GM18508 (cell line): ENCODE measurements at regions not wholly inside any gene's neighbourhood (a gene's known extent, or its start where the extent isn't known, plus 50 kb on each side); places are given as distances from the start of the nearest gene placed in this dataset.

Experiments
- ATAC-seq: cut with Tn5 transposase; IDR thresholded peaks from one replicate; pipeline ENCODE4 v1.9.1; 2021; ENCODE audit warnings: moderate number of reproducible peaks; ENCODE audit not compliant: insufficient read depth, unreplicated experiment

DNA sequence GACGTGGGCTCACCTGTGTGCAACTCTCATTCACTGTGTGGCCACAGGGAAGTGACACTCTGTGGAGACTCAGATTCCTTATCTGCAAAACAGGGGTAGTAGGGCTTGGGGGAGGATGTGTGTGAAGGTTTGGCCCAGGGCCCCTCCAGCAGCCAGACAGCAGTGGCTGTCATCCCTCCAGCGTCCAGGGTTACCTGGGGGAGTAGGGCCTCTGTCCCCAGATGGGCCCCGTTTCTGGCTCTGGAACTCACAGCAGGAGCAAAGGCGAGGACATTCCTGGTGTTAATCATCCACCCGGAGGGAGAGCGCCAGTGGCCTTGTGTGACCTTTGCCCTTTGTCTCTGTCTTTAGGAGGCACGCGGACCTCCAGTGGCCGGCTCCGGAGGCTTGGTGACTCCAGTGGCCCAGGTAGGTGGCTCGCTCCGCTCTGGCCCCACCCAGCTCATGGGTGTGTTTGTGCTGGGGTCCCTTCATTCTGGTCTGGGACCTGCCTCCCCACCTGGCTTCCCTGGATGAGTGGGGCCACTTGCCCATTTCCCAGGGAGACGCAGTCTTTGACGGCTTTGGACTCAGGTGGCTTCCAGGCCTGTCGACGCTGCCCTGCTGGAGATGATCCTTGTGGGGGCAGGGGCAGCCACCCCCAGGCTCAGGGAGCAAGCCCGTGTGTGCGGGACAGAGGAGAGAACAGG, 166.2 kb downstream of the SEC14L1 start:
- ATAC-seq: no peak

DNA sequence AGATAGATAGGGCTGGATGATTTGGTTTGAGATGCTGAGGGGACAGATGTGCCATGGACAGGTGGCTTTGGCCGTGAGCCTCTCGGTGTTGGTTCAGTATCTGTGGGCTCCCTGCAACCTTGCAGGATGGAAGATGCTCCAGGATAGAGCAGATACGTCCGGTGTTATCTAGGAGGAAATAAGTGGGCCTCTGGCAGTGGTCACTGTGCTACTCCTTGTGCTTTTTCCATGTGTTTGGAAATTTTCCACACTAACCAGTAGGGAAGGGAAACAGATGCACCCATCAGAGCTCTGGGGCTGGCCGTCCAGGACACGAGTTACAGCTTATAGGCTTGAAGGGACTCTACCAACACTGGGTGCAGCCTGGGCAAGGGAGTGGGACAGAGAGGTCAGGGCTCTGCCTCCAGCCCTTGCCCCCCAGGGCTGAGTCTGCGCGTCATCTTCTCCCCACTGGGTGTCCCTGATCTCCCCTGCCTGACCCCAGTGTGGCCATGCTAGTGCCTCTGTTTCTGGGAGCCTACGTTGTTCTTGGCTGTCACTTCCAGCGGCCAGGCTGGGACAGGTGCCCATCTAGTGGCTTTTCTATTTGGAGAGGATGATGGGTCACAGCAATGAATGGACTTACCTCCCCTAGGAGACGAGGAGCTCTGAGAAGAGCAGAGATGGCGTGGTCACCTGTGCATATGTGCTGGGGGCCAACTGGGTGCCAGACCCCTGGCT, 166.9 kb downstream of the SEC14L1 start:
- ATAC-seq: no peak

DNA sequence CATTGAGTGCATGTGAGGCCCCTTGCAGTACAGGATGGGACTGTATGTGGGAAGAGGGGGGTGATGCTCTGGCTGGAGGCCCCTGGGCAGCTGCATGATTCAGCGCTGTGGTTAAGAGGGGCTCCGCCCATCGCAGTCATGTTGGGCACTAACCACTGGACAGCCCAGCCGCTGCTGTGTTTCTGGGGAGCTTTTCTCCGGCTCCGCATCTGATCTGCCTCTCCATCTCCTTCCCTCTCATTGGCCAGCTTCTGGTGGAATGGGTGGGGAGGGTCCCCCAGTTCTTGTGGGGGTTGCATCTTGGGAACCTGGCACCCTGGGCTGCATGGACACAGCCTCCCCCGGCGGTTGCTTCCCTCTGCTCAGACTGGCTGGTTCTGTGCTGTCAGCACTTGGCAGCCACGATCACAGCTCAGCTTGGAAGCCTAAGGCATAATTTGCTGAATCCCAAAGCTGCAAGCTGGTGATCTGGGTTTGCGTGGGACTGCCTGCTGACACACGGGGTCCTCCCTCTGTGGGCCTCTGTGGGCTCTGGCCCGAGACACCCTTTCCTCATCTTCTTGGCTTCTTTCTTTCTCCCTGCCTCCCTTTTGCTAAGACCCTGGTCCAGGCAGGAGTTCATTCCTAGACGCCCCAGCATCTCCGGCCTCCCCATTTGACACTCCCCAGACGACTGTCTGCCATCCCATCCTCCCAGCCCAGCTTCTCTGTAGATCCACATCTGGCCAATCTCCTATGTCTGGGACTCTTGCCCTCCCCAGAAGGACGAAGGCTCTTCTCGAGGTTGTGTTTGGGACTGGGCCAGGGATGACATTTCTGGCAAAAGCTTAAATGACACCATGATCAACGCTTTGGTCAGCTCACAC, 168.3 kb downstream of the SEC14L1 start:
- no peak for ATAC-seq

DNA sequence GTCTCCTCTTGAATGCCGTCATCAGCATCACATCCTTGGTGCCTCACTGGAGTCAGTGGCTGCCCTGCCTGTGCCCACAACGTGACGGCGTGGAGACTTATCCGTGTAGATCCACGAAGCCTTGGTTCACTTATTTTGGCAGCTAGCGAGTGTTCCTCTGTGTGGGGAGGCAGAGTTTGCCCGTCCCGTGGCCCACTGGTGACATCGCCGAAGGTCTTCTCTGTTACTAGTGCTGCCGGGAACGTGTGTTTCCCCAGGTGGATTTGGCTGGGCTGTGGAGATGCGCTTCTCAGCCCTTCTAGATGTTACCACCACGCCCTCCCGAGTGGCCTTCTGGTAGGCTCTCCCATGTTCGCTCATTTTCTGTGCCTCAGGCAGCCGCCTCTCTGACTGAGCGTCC, 169.6 kb downstream of the SEC14L1 start:
- no peak for ATAC-seq

DNA sequence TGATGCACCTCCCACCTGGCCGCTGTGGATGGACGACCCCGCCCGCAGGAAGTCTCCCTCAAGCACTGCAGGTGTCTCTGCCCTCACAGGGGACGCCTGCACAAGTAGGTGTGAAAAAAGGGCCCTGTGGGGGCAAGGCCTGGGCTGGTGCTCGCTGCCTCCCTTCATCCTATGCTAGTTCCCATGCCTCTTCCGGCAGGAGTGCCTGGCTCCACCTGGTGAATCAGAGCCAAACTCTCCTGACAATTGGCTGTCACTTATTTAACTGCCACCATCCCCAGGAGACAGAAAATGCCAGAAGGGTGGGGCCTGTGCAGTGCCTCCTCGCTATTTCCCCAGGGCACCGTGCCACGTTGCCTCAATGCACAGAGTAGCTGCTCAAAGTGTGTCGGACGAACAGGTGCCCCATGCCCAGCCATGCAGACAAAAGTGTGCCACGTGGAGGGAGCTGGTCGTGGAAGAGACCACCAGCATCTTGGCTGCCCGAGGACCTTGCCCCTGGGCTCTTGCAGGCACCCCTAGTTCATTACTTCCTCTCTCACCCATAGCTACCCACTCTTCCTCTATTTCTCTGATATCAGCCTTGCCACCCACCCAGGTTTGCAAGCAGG, 170.7 kb downstream of the SEC14L1 start:
- ATAC-seq: no peak

DNA sequence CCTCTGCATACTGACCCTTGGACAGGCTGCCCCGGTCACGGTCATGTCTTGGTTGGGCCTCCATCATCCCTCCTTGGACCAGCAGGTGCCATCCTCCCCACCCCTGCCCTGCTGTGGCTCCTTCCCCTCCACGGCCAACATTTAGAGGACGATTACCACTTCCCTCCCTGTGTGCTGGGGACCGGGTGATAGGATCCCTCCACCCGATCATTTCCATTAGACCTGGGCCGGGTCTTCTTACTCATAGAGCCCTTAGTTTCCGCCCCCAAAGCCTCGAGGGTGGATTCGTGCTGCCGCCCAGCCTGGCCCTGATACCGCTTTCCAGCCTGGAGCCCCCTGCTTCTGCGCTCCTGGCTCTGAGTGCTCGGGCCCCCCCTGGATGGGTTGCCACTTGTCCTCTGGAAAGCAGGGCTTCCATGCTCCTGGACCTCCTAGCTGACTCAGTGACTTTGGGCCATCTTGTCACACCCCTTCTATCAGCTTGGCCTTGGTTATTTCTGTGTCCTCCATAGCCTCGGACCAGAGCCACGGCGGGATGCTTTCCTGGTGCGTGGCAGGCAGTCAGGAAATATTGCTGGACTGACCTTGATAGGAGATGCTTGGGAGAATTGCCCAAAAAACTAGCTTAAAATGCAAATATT, 171.4 kb downstream of the SEC14L1 start:
- no peak for ATAC-seq

DNA sequence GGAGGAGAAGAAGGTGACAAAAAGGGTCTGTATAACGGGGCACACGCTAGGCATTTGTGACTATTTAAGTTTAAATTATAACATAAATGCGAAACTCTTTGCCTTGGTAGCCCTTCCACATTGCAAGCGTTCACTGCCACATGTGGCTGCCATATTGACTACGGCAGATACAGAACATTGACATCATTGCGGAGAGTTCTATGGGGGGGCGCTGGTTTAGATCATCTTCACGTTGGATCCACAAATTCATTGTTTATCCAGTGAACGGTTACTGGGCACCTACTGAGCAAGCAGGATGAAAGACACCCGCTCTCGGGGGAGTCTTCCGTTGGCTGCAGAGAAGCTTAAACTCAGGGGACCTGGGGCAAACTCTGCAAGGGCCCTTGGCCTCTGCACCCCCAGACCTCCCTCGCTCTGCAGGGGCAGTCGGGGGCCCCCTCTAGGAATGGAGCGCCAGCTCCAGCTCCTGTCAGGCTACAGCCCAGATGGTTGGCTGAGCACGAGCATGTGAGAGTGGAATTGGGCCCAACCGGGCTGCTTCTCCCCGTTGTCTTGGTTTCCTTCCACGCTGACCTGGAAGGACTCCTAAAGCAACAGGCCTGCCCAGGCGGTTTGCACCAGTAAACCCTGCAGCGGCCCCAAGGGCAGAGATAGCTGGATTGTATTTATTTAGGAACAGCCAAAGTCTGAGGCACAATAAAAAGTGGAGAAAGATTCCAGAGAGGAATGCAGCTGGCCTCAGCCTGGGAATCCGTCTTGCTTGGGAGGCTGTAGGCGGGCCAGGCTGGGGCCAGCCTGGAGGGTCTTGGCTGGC, 172.2 kb downstream of the SEC14L1 start:
- no peak for ATAC-seq

DNA sequence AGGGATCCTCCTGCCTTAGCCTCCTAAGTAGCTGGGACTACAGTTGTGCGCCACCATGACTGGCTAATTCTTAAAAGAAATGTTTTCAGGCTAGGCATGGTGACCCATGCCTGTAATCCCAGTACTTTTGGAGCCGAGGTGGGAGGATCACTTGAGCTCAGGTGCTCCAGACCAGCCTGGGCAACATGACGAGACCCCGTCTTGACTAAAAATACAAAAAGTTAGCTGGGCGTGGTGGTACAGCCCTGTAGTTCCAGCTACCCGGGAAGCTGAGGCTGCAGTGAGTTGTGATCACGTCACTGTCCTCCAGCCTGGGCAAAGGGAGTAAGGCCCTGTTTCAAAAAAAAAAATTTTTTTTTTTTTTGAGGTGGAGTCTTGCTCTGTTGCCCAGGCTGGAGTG, 173.1 kb downstream of the SEC14L1 start:
- ATAC-seq: no peak

DNA sequence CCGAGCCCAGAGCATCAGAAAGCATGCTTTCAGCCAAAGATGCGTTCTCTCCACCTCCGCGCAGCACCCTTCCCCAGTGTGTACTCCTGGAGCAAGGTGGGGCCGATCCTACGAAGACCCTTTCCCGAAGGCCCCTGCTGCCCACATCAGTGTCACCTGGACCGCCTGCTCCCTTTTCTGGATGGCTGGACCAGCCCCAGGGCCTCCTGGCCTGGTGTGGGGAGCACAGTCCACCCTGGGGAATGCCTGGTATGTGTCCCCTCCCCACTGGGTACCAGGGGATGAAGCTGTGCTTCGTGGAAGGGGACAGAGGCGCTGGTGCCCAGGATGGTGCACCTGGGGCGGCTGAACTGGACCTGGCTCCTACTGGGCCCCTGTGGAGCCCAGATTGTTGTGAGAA, 173.8 kb downstream of the SEC14L1 start:
- no peak for ATAC-seq

DNA sequence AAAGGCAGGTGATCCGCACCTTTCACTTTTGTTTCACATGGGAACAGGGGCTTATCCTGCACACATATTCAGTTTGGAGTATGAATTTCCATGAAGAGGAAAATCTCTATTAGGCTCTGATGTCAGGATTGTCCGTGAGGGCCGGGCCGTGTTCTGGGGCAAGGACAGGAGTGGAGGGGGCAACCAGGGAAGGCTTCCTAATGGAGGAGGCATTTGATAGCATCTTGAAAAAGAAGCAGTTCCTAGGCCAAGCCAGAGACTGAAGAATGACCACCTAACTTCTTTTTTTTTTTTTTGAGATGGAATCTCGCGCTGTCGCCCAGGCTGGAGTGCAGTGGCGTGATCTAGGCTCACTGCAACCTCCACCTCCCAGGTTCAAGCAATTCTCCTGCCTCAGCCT, 174.2 kb downstream of the SEC14L1 start:
- no peak for ATAC-seq

DNA sequence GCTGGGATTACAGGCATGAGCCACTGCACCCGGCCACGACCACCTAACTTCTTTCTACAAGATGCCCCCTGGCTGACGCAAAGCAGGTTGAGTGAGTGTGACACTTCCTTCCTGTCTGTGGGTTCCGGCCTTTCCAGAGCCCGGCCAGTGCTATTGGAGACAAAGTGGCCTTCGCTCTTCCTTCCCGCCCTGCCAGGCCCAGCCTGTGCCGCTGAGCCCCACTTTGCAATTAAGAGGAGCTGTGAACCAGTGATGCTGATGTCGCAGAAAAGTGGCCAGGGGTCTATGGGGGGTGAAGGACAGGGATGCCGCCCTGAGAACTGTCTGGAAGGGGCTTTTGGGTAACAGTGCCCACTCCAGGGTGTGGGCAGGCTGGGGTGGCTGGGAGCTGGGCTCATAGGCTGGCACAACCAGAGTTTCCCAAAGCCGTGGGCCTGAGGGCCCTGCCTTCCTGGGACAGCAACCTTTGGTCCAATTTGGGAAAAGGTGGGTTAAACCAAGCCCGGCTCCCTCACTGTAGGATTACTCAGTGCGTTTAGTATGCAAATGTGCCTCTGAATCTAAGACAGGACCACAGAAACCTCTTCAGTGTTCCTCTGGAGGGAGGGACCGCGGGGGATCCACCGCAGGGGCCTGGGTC, 174.9 kb downstream of the SEC14L1 start:
- ATAC-seq: no peak

DNA sequence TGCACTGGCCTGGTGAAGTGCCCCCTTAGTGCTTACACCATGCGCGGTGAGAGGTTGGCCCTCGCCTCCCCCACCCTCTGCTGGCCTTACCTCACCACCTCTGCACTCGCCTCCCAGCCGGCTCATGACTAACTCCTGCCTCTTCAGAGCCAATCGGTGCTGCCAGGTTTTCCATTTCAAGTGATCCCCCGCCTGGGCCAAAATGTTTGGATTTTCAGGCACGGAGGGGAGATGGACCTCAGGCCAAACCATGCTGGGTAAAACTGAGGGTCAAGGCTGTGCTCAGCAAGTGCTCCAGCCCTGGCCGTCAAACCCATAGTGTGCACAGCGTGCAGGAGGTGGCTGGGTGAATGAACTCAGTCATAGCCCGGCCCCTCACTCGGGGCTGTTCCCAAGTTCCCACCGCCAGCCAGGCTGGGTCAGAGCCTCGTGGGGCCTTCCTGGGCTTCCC, 175.4 kb downstream of the SEC14L1 start:
- no peak for ATAC-seq

DNA sequence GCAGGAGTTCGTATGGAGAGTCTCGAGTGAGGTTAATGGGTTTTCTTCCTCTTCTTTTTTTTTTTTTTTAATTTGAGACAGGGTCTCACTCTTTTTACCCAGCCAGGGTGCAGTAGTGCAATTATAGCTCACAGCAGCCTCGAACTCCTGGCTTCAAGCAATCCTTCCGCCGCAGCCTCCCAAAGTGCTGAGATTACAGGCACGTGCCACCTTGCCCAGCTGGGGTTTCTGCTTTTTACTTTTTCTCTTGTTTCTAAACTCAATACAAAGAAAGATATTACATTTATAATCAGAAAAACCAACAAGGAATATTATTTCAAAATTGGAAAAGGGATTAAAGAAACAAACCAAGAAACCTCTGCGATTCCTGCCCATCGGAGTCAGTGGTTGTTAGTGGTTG, 175.9 kb downstream of the SEC14L1 start:
- ATAC-seq: no peak

DNA sequence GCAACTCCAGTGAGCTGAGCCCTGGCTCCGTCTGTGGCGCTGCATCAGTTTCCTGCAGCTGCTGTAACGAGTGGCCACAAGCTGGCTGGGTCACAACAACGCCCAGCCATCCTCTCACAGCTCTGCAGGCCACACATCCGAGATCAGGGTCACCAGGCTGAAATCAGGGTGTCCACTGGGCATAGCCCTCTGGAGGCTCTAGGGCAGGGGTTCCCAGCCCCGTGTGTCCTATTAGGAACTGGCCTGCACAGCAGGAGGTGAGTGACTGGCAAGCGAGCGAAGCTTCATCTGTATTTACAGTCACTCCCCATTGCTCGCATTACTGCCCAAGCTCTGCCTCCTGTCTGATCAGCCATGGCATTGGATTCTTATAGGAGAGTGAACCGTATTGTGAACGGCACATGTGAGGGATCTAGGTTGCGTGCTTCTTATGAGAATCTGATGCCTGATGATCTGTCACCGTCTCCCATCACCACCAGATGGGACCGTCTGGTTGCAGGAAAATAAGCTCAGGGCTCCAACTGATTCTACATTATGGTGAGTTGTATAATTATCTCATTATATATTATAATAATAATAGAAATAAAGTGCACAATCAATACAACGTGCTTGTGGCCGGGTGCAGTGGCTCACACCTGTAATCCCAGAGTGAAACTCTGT, 176.5 kb downstream of the SEC14L1 start:
- no peak for ATAC-seq

DNA sequence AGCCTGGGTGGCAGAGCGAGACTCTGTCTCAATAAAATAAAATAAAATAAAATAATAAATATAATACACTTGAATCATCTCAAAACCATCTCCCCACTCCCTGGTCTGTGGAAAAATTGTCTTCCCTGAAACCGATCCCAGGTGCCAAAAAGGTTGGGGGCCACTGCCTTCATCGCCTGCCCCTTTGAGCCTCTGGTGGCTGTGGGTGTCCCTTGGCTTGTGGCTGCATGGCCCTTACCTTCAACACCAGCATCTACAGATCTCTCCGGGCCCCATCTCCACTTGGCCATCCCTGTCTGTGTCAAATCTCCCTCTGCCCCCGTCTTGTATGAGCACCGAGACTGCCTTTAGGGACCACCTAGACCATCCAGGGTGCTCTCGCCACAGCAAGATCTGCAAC, 177.3 kb downstream of the SEC14L1 start:
- no peak for ATAC-seq

DNA sequence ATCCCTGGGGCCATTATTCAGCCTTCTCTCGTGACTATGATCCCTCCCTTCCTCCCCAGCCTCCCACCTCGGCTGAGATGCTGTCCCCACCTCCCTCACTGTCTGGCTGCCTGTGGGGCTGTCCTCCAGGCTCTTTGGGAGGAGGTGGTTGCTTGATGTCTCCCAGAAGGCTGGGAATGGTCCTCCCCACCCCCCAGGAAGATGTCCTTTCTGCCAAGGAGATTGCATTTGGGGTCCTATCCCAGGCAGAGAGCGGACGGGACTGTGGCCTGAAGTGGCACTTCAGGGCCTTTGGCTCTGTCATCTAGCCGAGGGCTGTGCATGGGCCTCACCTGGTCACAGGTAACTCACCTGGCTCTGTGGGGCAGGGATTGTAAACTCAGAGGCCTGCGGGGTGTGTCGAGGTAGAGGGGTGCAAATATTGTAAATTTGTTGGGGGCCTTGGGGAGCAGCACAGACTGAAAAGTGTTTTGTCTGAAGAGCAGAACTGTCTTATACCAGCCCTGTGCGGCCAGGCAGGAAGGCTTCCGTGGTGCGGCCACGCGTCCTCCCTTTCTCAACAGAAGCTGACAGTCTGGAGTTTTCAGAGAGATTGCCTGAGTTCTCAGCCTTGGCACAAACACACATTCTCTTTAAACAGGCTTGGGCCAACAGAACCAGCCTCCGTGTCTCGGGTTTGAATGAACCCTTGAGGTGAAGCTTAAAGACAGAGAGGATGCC, 177.9 kb downstream of the SEC14L1 start:
- no peak for ATAC-seq

DNA sequence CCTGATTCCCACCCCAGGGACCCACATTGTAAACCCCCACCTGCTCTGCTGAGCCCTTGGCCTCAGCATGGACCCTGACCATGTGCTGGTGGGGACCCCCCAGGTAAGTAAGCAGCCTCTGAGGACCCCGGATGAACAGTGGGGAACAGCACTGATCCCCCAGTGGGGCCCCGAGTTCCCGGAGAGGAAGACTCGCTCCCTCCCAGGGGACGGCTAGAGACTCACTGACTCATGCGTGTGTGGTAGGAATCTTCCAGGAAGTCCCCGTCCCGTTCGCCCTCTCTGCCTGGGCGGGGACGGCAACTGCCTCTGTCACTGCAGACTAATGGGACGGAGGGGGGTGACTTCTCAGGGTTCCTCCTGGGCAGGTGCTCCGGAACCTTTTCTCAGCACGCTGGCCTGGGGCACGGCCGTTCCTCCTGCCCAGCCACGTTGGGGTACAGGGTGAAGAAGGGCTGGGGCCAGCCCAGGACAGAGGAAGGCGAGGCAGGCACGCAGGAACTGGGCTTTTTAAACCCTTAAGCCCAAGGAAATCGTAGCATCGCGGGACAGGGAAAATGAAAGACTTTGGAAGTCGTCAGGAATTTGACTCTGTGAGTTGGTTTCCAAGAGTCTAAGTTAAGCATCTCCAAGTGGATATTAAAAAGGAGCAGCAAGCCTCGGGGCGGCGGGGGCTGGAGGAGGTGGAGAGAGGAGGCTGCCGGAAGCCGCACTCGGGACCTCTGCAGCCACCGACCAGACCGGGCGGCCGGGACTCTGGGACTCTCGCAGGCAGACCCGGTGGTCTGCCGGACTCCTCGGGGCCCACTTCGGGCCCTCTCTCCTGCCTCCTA, 178.7 kb downstream of the SEC14L1 start:
- ATAC-seq: no peak
